Neuronal stem cell (in vitro differentiated cells): ENCODE measurements at regions not wholly inside any gene's neighbourhood (a gene's known extent, or its start where the extent isn't known, plus 50 kb on each side); places are given as distances from the start of the nearest gene placed in this dataset.

Source experiments
- DNase-seq: peaks from one replicate; pipeline ENCODE4 v3.0.0-alpha.2; 2013; ENCODE audit warnings: low spot score
- H2AFZ ChIP-seq: one replicate; pipeline ENCODE4 v1.6.1; 2013; ENCODE audit warnings: mild to moderate bottlenecking, low read length, inconsistent platforms
- H2AK5ac ChIP-seq: 2 replicates; pipeline ENCODE4 v1.6.1; 2013; ENCODE audit warnings: low read depth, mild to moderate bottlenecking, inconsistent platforms, low read length, moderate library complexity, mixed read lengths
- H2BK120ac ChIP-seq: 2 replicates; pipeline ENCODE4 v1.6.1; 2013; ENCODE audit warnings: low read depth, mild to moderate bottlenecking, inconsistent platforms, low read length, moderate library complexity, mixed read lengths
- H2BK12ac ChIP-seq: one replicate; pipeline ENCODE4 v1.6.1; 2013; ENCODE audit warnings: low read length, inconsistent platforms
- H2BK15ac ChIP-seq: 2 replicates; pipeline ENCODE4 v1.6.1; 2013; ENCODE audit warnings: mild to moderate bottlenecking, low read length, inconsistent platforms, mixed read lengths
- H2BK5ac ChIP-seq: one replicate; pipeline ENCODE4 v1.6.1; 2013; ENCODE audit warnings: inconsistent platforms, mild to moderate bottlenecking, low read length, moderate library complexity
- H3K14ac ChIP-seq: one replicate; pipeline ENCODE4 v1.6.1; 2013; ENCODE audit warnings: low read length, inconsistent platforms
- H3K18ac ChIP-seq: 2 replicates; pipeline ENCODE4 v1.6.1; 2013; ENCODE audit warnings: low read length, inconsistent platforms
- H3K23ac ChIP-seq: 2 replicates; pipeline ENCODE4 v1.6.1; 2013; ENCODE audit warnings: low read depth, mild to moderate bottlenecking, mixed read lengths, low read length, inconsistent platforms; ENCODE audit not compliant: poor library complexity
- H3K27ac ChIP-seq: replicated peaks from 3 replicates; pipeline ENCODE4 v1.5.1; 2013; ENCODE audit warnings: low read length, inconsistent platforms
- H3K27me3 ChIP-seq, 3 experiments: 2 replicates each; pipeline ENCODE4 v1.6.1; 2013; ENCODE audit warnings: low read length in 3 of 3, mild to moderate bottlenecking in 2 of 3, inconsistent platforms in 1 of 3, low read depth in 1 of 3, mixed read lengths in 1 of 3, moderate library complexity in 1 of 3; ENCODE audit not compliant: control insufficient read depth in 3 of 3, insufficient read depth in 3 of 3
- H3K36me3 ChIP-seq, 2 donors: replicated peaks in 1 of 2; 2 replicates each; pipeline ENCODE4 v1.6.1; 2013; ENCODE audit warnings: low read length in 2 of 2; ENCODE audit not compliant: control insufficient read depth in 2 of 2, insufficient read depth in 2 of 2
- H3K4ac ChIP-seq: 2 replicates; pipeline ENCODE4 v1.6.1; 2013; ENCODE audit warnings: inconsistent platforms, mild to moderate bottlenecking, low read length, moderate library complexity
- H3K4me1 ChIP-seq, 2 donors: 1 replicate in 1 of 2; 2 replicates in 1 of 2; pipeline ENCODE4 v1.6.1; 2013; ENCODE audit warnings: low read length in 2 of 2, low read depth in 1 of 2; ENCODE audit not compliant: control insufficient read depth in 2 of 2, insufficient read depth in 1 of 2
- H3K4me2 ChIP-seq: one replicate; pipeline ENCODE4 v1.6.1; 2013; ENCODE audit warnings: mild to moderate bottlenecking, low read length, inconsistent platforms; ENCODE audit not compliant: insufficient read depth, poor library complexity, severe bottlenecking
- H3K4me3 ChIP-seq, 2 donors: 2 replicates each; pipeline ENCODE4 v1.5.1; 2013; ENCODE audit warnings: low read length in 2 of 2, mild to moderate bottlenecking in 2 of 2, inconsistent platforms in 1 of 2, moderate library complexity in 1 of 2
- H3K79me1 ChIP-seq: one replicate; pipeline ENCODE4 v1.6.1; 2013; ENCODE audit warnings: low read depth, mild to moderate bottlenecking, inconsistent platforms, low read length, moderate library complexity
- H3K9ac ChIP-seq: one replicate; pipeline ENCODE4 v1.6.1; 2013; ENCODE audit warnings: mild to moderate bottlenecking, low read depth, low read length, inconsistent platforms; ENCODE audit not compliant: poor library complexity
- H3K9me3 ChIP-seq, 2 donors: replicated peaks in 1 of 2; 2 replicates each; pipeline versions ENCODE3 to v1.6.1; 2013; ENCODE audit warnings: low read length in 2 of 2, mild to moderate bottlenecking in 2 of 2, inconsistent platforms in 1 of 2, low read depth in 1 of 2, mixed read lengths in 1 of 2, moderate library complexity in 1 of 2; ENCODE audit not compliant: control insufficient read depth in 2 of 2, insufficient read depth in 1 of 2
- H4K8ac ChIP-seq: one replicate; pipeline ENCODE4 v1.6.1; 2013; ENCODE audit warnings: low read depth, mild to moderate bottlenecking, inconsistent platforms, low read length, moderate library complexity
- H4K91ac ChIP-seq: one replicate; pipeline ENCODE4 v1.6.1; 2013; ENCODE audit warnings: low read length, low read depth, mild to moderate bottlenecking, inconsistent platforms; ENCODE audit not compliant: poor library complexity
- WGBS, 2 donors: extraction: QIAGEN DNeasy Blood & Tissue Kit; methylation state at CpG; one replicate each; pipeline ENCODE4 v1.1.7; 2013; ENCODE audit warnings: missing lambda C conversion rate in 2 of 2, mixed read lengths in 1 of 2; ENCODE audit not compliant: insufficient read length in 2 of 2, insufficient replicate concordance in 1 of 2; ENCODE audit errors: extremely low coverage in 2 of 2; 5-methylcytosine and 5-hydroxymethylcytosine counted together

DNA sequence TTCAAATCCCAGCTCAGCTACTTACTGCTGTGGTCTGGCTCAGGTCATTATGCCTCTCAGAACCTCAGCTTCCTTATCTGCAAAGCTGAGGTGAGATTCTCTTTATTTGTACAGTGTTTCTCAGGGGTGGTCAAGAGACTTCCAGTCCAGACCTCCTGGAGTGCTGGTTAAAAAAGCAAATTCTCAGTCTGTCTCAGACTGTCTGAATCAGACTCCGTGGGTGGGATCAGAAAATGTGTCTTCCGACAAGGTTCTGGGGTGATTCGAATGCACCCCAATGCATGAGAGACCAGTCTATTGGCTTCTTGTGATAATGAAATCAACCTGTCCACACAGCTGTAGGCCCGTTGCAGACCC lies 137.7 kb upstream of the SMIM23 start:
- Histone ChIP-seq H2AK5ac (no peak overlapping the region), H3K18ac (no peak overlapping the region), H2BK120ac (no peak overlapping the region), H2BK5ac (no peak overlapping the region), H3K9me3 (no peaks in the 10 kb centered on the region), H3K27me3 (peaks cover 0 to 12% (median 0%) of the 10 kb centered on the region in 3 experiments), H3K9ac (no peak overlapping the region), H2AFZ (no peak overlapping the region), H4K8ac (no peak overlapping the region), H3K14ac (no peak overlapping the region), H3K79me1 (no peaks in the 10 kb centered on the region), H3K23ac (no peak overlapping the region), H2BK15ac (no peak overlapping the region), H3K36me3 (no peaks in the 10 kb centered on the region), H3K4me1 (peaks cover 4 to 10% of the 10 kb centered on the region in 2 donors), H2BK12ac (no peak overlapping the region), H3K4ac (no peak overlapping the region), H4K91ac (no peak overlapping the region), H3K4me3 (no peak overlapping the region), H3K27ac (no peak overlapping the region), H3K4me2 (no peak overlapping the region)
- DNase-seq, result no peak
- WGBS, 2 donors, result no CpG with 5 or more reads among the region's 4 CpGs

DNA sequence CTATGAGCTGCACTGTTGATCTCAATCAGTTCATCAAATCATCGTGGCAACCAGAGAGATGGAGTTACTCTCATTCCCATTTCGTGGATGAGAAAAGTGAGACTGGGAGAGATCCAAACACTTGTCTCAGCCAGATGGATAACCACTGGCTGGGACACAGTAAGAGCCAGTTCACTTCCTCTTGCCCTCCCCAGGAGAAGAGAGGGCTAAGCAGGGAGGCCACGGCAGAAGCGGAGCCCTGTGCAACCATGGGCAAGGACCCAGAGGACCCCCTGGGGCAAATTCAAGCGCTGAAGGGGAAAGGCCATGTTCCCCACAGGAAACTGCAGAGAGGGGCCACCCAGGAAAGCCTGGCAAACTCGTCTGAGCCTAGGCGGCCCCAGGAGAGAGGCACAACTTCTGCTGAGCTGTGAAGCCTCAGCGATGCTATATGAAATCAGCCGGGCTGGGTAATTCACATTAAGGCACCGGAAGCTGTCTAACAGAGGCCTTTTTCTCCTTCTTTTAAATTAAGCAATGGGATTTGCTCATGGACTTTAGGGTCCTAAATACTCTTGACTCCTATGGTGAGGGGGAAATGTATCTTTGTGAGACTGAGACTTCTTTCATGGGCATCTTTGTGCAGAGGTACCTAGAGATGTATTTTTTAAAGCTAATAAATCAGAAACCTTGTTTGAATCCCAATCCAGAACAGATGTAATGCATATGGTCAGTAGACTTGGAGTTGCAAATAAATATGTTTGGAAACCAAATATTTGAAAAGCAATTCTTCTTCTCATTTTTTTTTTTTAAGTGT lies 137.1 kb upstream of the SMIM23 start:
- H3K4me1 ChIP-seq, result peaks cover 4 to 9% of the 10 kb centered on the region in 2 donors
- no peak overlapping the region for H2BK12ac ChIP-seq
- no peak overlapping the region for H3K4me3 ChIP-seq
- no peak overlapping the region for H2AFZ ChIP-seq
- H3K4me2 ChIP-seq, result no peak overlapping the region
- no peak overlapping the region for H4K8ac ChIP-seq
- H3K23ac ChIP-seq, result no peak overlapping the region
- H2BK5ac ChIP-seq, result no peak overlapping the region
- H3K14ac ChIP-seq, result no peak overlapping the region
- H3K27ac ChIP-seq, result no peak overlapping the region
- no peaks in the 10 kb centered on the region for H3K79me1 ChIP-seq
- H3K4ac ChIP-seq, result no peak overlapping the region
- no peak overlapping the region for H2AK5ac ChIP-seq
- H2BK120ac ChIP-seq, result no peak overlapping the region
- no peak overlapping the region for H4K91ac ChIP-seq
- H3K9ac ChIP-seq, result no peak overlapping the region
- DNase-seq, result no peak
- no peak overlapping the region for H3K18ac ChIP-seq
- H3K9me3 ChIP-seq, result no peaks in the 10 kb centered on the region
- WGBS, 2 donors, result no CpG with 5 or more reads among the region's 10 CpGs
- no peak overlapping the region for H2BK15ac ChIP-seq
- H3K36me3 ChIP-seq, result no peaks in the 10 kb centered on the region
- H3K27me3 ChIP-seq, result peaks cover 0 to 12% (median 0%) of the 10 kb centered on the region in 3 experiments

DNA sequence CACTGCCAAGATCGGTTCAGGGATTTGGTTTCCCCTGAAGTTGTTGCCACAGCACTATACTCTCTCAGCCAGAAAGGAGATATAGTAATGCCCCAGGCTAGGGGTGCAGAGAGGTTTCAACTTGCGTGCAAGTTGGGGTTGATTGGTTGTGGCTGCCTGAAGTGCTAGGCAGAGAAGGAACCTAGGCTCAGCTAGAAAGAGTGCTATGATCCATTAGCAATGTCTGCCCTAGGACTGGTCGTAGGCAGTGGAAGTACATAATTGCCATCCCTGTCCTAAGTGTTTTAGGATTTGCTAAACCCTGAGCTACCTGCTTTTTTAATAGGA lies 136.6 kb upstream of the SMIM23 start:
- WGBS, 2 donors, result no CpG with 5 or more reads among the region's 3 CpGs
- DNase-seq, result no peak
- no peak overlapping the region for H3K4me2 ChIP-seq
- H3K23ac ChIP-seq, result no peak overlapping the region
- no peak overlapping the region for H2BK120ac ChIP-seq
- H4K91ac ChIP-seq, result no peak overlapping the region
- no peak overlapping the region for H2AFZ ChIP-seq
- H3K36me3 ChIP-seq, result no peaks in the 10 kb centered on the region
- no peak overlapping the region for H3K4ac ChIP-seq
- peaks cover 0 to 12% (median 0%) of the 10 kb centered on the region in 3 experiments for H3K27me3 ChIP-seq
- peaks cover 4 to 9% of the 10 kb centered on the region in 2 donors for H3K4me1 ChIP-seq
- H2BK15ac ChIP-seq, result no peak overlapping the region
- no peak overlapping the region for H3K14ac ChIP-seq
- no peak overlapping the region for H3K9ac ChIP-seq
- no peaks in the 10 kb centered on the region for H3K79me1 ChIP-seq
- no peak overlapping the region for H3K27ac ChIP-seq
- H2AK5ac ChIP-seq, result no peak overlapping the region
- no peak overlapping the region for H3K4me3 ChIP-seq
- H3K18ac ChIP-seq, result no peak overlapping the region
- H3K9me3 ChIP-seq, result no peaks in the 10 kb centered on the region
- H4K8ac ChIP-seq, result no peak overlapping the region
- no peak overlapping the region for H2BK5ac ChIP-seq
- no peak overlapping the region for H2BK12ac ChIP-seq

GRCh38 chr5:171650597-171650996 lies 135.0 kb upstream of the SMIM23 start:
- Histone ChIP-seq H3K4me1 (peaks cover 0 to 7% of the 10 kb centered on the region in 2 donors), H3K9me3 (no peaks in the 10 kb centered on the region), H4K91ac (no peak overlapping the region), H3K4ac (no peak overlapping the region), H3K14ac (no peak overlapping the region), H3K27ac (no peak overlapping the region), H2BK120ac (no peak overlapping the region), H2AK5ac (no peak overlapping the region), H2BK15ac (no peak overlapping the region), H3K18ac (no peak overlapping the region), H3K36me3 (no peaks in the 10 kb centered on the region), H3K4me2 (no peak overlapping the region), H2BK12ac (no peak overlapping the region), H3K79me1 (no peaks in the 10 kb centered on the region), H3K23ac (no peak overlapping the region), H3K4me3 (no peak overlapping the region), H4K8ac (no peak overlapping the region), H2AFZ (no peak overlapping the region), H3K9ac (no peak overlapping the region), H2BK5ac (no peak overlapping the region), H3K27me3 (peaks cover 0 to 12% (median 0%) of the 10 kb centered on the region in 3 experiments)
- DNase-seq, result no peak
- WGBS, 2 donors, result no CpG with 5 or more reads among the region's 8 CpGs
